Neural cell (in vitro differentiated cells): ENCODE measurements at regions not wholly inside any gene's neighbourhood (a gene's known extent, or its start where the extent isn't known, plus 50 kb on each side); places are given as distances from the start of the nearest gene placed in this dataset.

Experiments
- H2AFZ ChIP-seq: fragments of 200-600, 300-800 bp; sonication (generic), shearing (Covaris generic); 2 replicates; pipeline ENCODE4 v1.6.0; 2014; ENCODE audit warnings: low read depth, mild to moderate bottlenecking, antibody characterized with exemption, low read length, moderate library complexity
- H3F3A ChIP-seq: fragments of 200-600 bp; shearing (Covaris generic); 2 replicates; pipeline ENCODE4 v1.6.1; 2016; ENCODE audit warnings: mild to moderate bottlenecking, moderate library complexity, mixed read lengths, antibody characterized with exemption, low read length; ENCODE audit not compliant: insufficient read depth, poor library complexity, severe bottlenecking
- H3K27ac ChIP-seq: fragments of 200-600, 300-800 bp; sonication (generic), shearing (Covaris generic); 2 replicates; pipeline ENCODE4 v1.5.1; 2014; ENCODE audit warnings: mild to moderate bottlenecking, low read length, moderate library complexity
- H3K27me3 ChIP-seq: fragments of 300-800, 200-600 bp; sonication (generic), shearing (Covaris generic); 2 replicates; pipeline ENCODE4 v1.6.0; 2014; ENCODE audit warnings: mild to moderate bottlenecking, low read depth, low read length, moderate library complexity; ENCODE audit not compliant: insufficient read depth
- H3K36me3 ChIP-seq: fragments of 300-800, 200-600 bp; sonication (generic), shearing (Covaris generic); 2 replicates; pipeline ENCODE4 v1.5.1; 2014; ENCODE audit warnings: mild to moderate bottlenecking, antibody characterized with exemption, low read length, moderate library complexity; ENCODE audit not compliant: insufficient read depth
- H3K4me2 ChIP-seq: fragments of 300-800, 200-600 bp; sonication (generic), shearing (Covaris generic); 2 replicates; pipeline ENCODE4 v1.6.0; 2014; ENCODE audit warnings: mild to moderate bottlenecking, low read length
- H3K4me3 ChIP-seq: fragments of 300-800, 200-600 bp; sonication (generic), shearing (Covaris generic); 2 replicates; pipeline ENCODE4 v1.5.1; 2014; ENCODE audit warnings: mild to moderate bottlenecking, low read length, moderate library complexity
- H3K79me2 ChIP-seq: fragments of 200-600 bp; shearing (Covaris generic); replicated peaks from 2 replicates; pipeline ENCODE4 v1.6.0; 2014; ENCODE audit warnings: mild to moderate bottlenecking, low read length, moderate library complexity; ENCODE audit not compliant: insufficient read depth
- H3K9ac ChIP-seq: fragments of 300-800, 200-600 bp; sonication (generic), shearing (Covaris generic); 2 replicates; pipeline ENCODE4 v1.6.1; 2016; ENCODE audit warnings: mild to moderate bottlenecking, low read length, mixed read lengths
- H3K9me2 ChIP-seq: fragments of 200-600 bp; shearing (Covaris generic); 2 replicates; pipeline ENCODE4 v1.6.1; 2016; ENCODE audit warnings: mild to moderate bottlenecking, low read length, mixed read lengths; ENCODE audit not compliant: insufficient read depth
- H3K9me3 ChIP-seq: fragments of 200-600, 300-800 bp; sonication (generic), shearing (Covaris generic); 2 replicates; pipeline ENCODE4 v1.6.1; 2016; ENCODE audit warnings: mild to moderate bottlenecking, mixed run types, low read length, moderate library complexity, mixed read lengths
- H4K20me1 ChIP-seq: fragments of 200-600 bp; shearing (Covaris generic); 2 replicates; pipeline ENCODE4 v1.6.1; 2016; ENCODE audit warnings: mild to moderate bottlenecking, mixed run types; ENCODE audit not compliant: insufficient read depth
- EP300 ChIP-seq: fragments of 450-650 bp; conservative IDR thresholded peaks from 2 replicates; pipeline ENCODE4 v1.6.1; 2014; ENCODE audit warnings: antibody characterized with exemption, mild to moderate bottlenecking, moderate library complexity; ENCODE audit not compliant: poor library complexity, severe bottlenecking
- EZH2 ChIP-seq: fragments of 200-600, 300-800 bp; shearing (Covaris generic), sonication (generic); IDR thresholded peaks from 2 replicates; pipeline ENCODE4 v1.6.1; 2014; ENCODE audit warnings: antibody characterized with exemption, low read length, borderline replicate concordance, mild to moderate bottlenecking; ENCODE audit not compliant: insufficient read depth, poor library complexity, severe bottlenecking
- MXI1 ChIP-seq: fragments of 450-650 bp; conservative IDR thresholded peaks from 2 replicates; pipeline ENCODE4 v1.6.1; 2014; ENCODE audit warnings: antibody characterized with exemption, mild to moderate bottlenecking; ENCODE audit not compliant: poor library complexity, severe bottlenecking
- POLR2AphosphoS5 ChIP-seq: IDR thresholded peaks from 2 replicates; pipeline ENCODE4 v1.6.1; 2012
- RAD21 ChIP-seq: fragments of 450-650 bp; conservative IDR thresholded peaks from 2 replicates; pipeline ENCODE4 v1.6.1; 2014; ENCODE audit warnings: antibody characterized with exemption, mild to moderate bottlenecking, moderate library complexity
- SMC3 ChIP-seq: fragments of 450-650 bp; conservative IDR thresholded peaks from 2 replicates; pipeline ENCODE4 v1.6.1; 2014; ENCODE audit warnings: antibody characterized with exemption, mild to moderate bottlenecking, moderate library complexity; ENCODE audit not compliant: poor library complexity
- TAF1 ChIP-seq: IDR thresholded peaks from 2 replicates; pipeline ENCODE4 v1.6.1; 2012; ENCODE audit warnings: low read depth
- TF ChIP-seq, protein P1 (sequence below): IDR thresholded peaks from 2 replicates; pipeline ENCODE4 v1.6.1; 2012; ENCODE audit warnings: borderline replicate concordance
- TF ChIP-seq, protein P2 (sequence below): fragments of 450-650 bp; IDR thresholded peaks from 2 replicates; pipeline ENCODE4 v1.5.1; 2014; ENCODE audit warnings: antibody characterized with exemption, mild to moderate bottlenecking, moderate library complexity; ENCODE audit not compliant: poor library complexity, severe bottlenecking

DNA sequence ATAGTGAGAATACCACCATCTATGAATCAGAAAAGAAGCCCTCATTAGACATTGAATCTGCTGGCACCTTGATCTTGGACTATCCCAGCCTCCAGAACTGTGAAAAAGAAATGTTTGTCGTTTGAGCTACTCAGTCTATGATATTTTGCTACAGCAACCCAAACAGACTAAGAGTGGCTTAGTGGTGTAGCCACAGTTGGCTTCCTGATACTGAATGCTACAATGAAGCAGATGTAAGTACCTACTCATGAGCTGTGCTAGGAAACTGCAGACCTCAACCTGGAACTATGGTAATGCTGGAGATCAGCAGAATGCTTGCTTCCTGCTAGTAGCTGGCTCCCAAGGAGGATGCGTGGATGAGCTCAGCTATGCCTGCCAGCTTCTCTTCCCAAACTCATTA, 268.6 kb upstream of the CRY1 start:
- Histone ChIP-seq H3K27me3 (no peaks in the 10 kb centered on the region), H3K36me3 (no peaks in the 10 kb centered on the region), H2AFZ (no peak overlapping the region), H3K27ac (no peak overlapping the region), H3K4me2 (no peak overlapping the region), H3K4me3 (no peak overlapping the region), H4K20me1 (no peaks in the 10 kb centered on the region), H3K9me2 (no peaks in the 10 kb centered on the region), H3F3A (no peaks in the 10 kb centered on the region), H3K79me2 (no peaks in the 10 kb centered on the region), H3K9ac (no peak overlapping the region), H3K9me3 (no peaks in the 10 kb centered on the region)
- TF ChIP-seq, protein P1, sequence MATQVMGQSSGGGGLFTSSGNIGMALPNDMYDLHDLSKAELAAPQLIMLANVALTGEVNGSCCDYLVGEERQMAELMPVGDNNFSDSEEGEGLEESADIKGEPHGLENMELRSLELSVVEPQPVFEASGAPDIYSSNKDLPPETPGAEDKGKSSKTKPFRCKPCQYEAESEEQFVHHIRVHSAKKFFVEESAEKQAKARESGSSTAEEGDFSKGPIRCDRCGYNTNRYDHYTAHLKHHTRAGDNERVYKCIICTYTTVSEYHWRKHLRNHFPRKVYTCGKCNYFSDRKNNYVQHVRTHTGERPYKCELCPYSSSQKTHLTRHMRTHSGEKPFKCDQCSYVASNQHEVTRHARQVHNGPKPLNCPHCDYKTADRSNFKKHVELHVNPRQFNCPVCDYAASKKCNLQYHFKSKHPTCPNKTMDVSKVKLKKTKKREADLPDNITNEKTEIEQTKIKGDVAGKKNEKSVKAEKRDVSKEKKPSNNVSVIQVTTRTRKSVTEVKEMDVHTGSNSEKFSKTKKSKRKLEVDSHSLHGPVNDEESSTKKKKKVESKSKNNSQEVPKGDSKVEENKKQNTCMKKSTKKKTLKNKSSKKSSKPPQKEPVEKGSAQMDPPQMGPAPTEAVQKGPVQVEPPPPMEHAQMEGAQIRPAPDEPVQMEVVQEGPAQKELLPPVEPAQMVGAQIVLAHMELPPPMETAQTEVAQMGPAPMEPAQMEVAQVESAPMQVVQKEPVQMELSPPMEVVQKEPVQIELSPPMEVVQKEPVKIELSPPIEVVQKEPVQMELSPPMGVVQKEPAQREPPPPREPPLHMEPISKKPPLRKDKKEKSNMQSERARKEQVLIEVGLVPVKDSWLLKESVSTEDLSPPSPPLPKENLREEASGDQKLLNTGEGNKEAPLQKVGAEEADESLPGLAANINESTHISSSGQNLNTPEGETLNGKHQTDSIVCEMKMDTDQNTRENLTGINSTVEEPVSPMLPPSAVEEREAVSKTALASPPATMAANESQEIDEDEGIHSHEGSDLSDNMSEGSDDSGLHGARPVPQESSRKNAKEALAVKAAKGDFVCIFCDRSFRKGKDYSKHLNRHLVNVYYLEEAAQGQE, result no peak
- TF ChIP-seq TAF1, result no peak
- TF ChIP-seq RAD21, result no peak
- TF ChIP-seq EZH2, result no peak
- TF ChIP-seq POLR2AphosphoS5, result no peak
- no peak for TF ChIP-seq EP300
- no peak for TF ChIP-seq MXI1
- TF ChIP-seq SMC3, result no peak

DNA sequence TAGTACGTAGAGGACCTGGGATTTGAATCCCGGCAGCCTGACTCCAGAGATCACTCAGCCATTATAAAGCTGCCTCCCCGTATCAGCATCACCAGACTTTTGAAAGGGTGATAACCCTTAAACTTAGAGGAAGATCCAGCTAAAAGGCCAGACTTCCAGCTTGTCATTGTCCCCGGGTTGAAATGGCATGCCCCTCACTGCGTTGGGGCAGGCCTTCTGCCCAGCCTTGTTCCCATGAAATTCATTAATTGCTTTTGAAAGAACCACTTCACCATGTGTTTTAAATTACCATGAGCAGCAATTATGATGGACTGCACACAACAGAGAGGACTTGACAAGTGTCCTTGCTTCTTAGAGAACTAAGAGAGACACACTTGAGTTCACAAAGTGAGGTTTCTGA, 269.6 kb upstream of the CRY1 start:
- Histone ChIP-seq H2AFZ (no peak overlapping the region), H3K9me3 (no peaks in the 10 kb centered on the region), H3K4me3 (no peak overlapping the region), H3K4me2 (no peak overlapping the region), H3F3A (no peaks in the 10 kb centered on the region), H3K27me3 (no peaks in the 10 kb centered on the region), H3K27ac (no peak overlapping the region), H3K79me2 (no peaks in the 10 kb centered on the region), H4K20me1 (no peaks in the 10 kb centered on the region), H3K9ac (no peak overlapping the region), H3K36me3 (no peaks in the 10 kb centered on the region), H3K9me2 (no peaks in the 10 kb centered on the region)
- TF ChIP-seq SMC3, result no peak
- TF ChIP-seq RAD21, result no peak
- TF ChIP-seq, protein P1, result no peak
- TF ChIP-seq POLR2AphosphoS5, result no peak
- TF ChIP-seq, protein P2, sequence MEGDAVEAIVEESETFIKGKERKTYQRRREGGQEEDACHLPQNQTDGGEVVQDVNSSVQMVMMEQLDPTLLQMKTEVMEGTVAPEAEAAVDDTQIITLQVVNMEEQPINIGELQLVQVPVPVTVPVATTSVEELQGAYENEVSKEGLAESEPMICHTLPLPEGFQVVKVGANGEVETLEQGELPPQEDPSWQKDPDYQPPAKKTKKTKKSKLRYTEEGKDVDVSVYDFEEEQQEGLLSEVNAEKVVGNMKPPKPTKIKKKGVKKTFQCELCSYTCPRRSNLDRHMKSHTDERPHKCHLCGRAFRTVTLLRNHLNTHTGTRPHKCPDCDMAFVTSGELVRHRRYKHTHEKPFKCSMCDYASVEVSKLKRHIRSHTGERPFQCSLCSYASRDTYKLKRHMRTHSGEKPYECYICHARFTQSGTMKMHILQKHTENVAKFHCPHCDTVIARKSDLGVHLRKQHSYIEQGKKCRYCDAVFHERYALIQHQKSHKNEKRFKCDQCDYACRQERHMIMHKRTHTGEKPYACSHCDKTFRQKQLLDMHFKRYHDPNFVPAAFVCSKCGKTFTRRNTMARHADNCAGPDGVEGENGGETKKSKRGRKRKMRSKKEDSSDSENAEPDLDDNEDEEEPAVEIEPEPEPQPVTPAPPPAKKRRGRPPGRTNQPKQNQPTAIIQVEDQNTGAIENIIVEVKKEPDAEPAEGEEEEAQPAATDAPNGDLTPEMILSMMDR, result no peak
- no peak for TF ChIP-seq MXI1
- no peak for TF ChIP-seq EP300
- TF ChIP-seq TAF1, result no peak
- TF ChIP-seq EZH2, result no peak
